ENCODE measurements at regions not wholly inside any gene's neighbourhood (a gene's known extent, or its start where the extent isn't known, plus 50 kb on each side); places are given as distances from the start of the nearest gene placed in this dataset.
A peak's percentile ranks its signal among the peaks of the same experiment; 100 is the strongest.

- peaks cover 0 to 7% of the 10 kb centered on the region in 2 experiments; a peak in 2 of 5 replicates for H3K9me3 Mint-ChIP-seq
- H4K5ac ChIP-seq (ENCODE audit: insufficient read length, low read depth, low read length), result no peak overlapping the region
- H3K4me1 ChIP-seq (ENCODE audit: insufficient read depth, low read length), result no peaks in the 10 kb centered on the region
- H2BK120ac ChIP-seq (ENCODE audit: low read depth, low read length, poor library complexity, severe bottlenecking), result no peak overlapping the region
- no peak overlapping the region for H3K4me2 ChIP-seq (ENCODE audit: insufficient read depth, insufficient read length, low read length)
- no peak overlapping the region for H3T11ph ChIP-seq (ENCODE audit: low read length)
- H3K23ac ChIP-seq (ENCODE audit: insufficient read length, low read depth, low read length), result no peak overlapping the region
- no peak overlapping the region for H4K91ac ChIP-seq (ENCODE audit: insufficient read length, low read depth, low read length)
- no peak overlapping the region for H2AK5ac ChIP-seq (ENCODE audit: insufficient read length, low read length)
- H3K79me1 ChIP-seq (ENCODE audit: insufficient read depth, low read depth, low read length, poor library complexity, severe bottlenecking), result no peaks in the 10 kb centered on the region
- no peak overlapping the region; the same call in 1 of the 2 replicates for H3K14ac ChIP-seq (ENCODE audit: insufficient read depth, low read length)
- H2BK20ac ChIP-seq (ENCODE audit: low read depth, low read length, poor library complexity, severe bottlenecking), result no peak overlapping the region
- DNase-seq, result no peak
- no peak overlapping the region for H2BK5ac ChIP-seq (ENCODE audit: insufficient read length, low read length)
- H4K8ac ChIP-seq (replicated peaks; ENCODE audit: insufficient read length, low read depth, low read length), result no peak overlapping the region
- H3K9ac ChIP-seq (ENCODE audit: extremely low read depth, insufficient read length, low read length), result no peak overlapping the region
- peaks cover 0 to 2% of the 10 kb centered on the region in 2 experiments; a peak in 1 of 4 replicates for H3K4me1 Mint-ChIP-seq
- H4K20me1 ChIP-seq (ENCODE audit: control insufficient read depth, insufficient read depth, insufficient read length), result no peaks in the 10 kb centered on the region
- no peak overlapping the region for H3K18ac ChIP-seq (ENCODE audit: insufficient read length, low read depth, low read length)
- WGBS (ENCODE audit: extremely low coverage, insufficient read length, low lambda C conversion rate), result no CpG with 5 or more reads among the region's 5 CpGs
- no peak overlapping the region for H2BK12ac ChIP-seq (ENCODE audit: insufficient read length, low read depth, low read length)
- H3K27me3 Mint-ChIP-seq (ENCODE audit: low read depth), result peaks cover 3% of the 10 kb centered on the region; the same call in 1 of the 2 replicates
- no peak overlapping the region for H3K27ac ChIP-seq (ENCODE audit: insufficient read length, low read depth, low read length)
- H3K4ac ChIP-seq (ENCODE audit: low read depth, low read length), result no peak overlapping the region
- H3K9me3 ChIP-seq (ENCODE audit: control insufficient read depth, low read depth, low read length), result no peaks in the 10 kb centered on the region
- H3K36me3 Mint-ChIP-seq (ENCODE audit: insufficient read depth in 1 of 3, low read depth in 3 of 3), result 0 out of 7 replicates have a peak, but pooled peaks cover 0 to 5% (median 0%) of the 10 kb centered on the region in 3 experiments
- H2BK15ac ChIP-seq (ENCODE audit: low read depth, low read length), result no peak overlapping the region
- H3K4me3 Mint-ChIP-seq, result no peak overlapping the region
- TF ChIP-seq, protein P1, sequence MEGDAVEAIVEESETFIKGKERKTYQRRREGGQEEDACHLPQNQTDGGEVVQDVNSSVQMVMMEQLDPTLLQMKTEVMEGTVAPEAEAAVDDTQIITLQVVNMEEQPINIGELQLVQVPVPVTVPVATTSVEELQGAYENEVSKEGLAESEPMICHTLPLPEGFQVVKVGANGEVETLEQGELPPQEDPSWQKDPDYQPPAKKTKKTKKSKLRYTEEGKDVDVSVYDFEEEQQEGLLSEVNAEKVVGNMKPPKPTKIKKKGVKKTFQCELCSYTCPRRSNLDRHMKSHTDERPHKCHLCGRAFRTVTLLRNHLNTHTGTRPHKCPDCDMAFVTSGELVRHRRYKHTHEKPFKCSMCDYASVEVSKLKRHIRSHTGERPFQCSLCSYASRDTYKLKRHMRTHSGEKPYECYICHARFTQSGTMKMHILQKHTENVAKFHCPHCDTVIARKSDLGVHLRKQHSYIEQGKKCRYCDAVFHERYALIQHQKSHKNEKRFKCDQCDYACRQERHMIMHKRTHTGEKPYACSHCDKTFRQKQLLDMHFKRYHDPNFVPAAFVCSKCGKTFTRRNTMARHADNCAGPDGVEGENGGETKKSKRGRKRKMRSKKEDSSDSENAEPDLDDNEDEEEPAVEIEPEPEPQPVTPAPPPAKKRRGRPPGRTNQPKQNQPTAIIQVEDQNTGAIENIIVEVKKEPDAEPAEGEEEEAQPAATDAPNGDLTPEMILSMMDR (conservative IDR thresholded peaks at IDR 0.05), result no peak
- H3K56ac ChIP-seq (ENCODE audit: insufficient read length, low read depth, low read length), result no peak overlapping the region
- H2AFZ ChIP-seq (ENCODE audit: low read length), result no peak overlapping the region
- no peaks in the 10 kb centered on the region for H3K79me2 ChIP-seq (ENCODE audit: insufficient read depth, low read length)
- H3K27ac Mint-ChIP-seq, result peak overlapping the region in 1 of 3 experiments; percentile 70; a peak in 1 of 7 replicates
- no peaks in the 10 kb centered on the region for H3K27me3 ChIP-seq (ENCODE audit: insufficient read depth, low read length)
- no peaks in the 10 kb centered on the region for H3K23me2 ChIP-seq (ENCODE audit: insufficient read length, low read depth, low read length, poor library complexity, severe bottlenecking)
Observed at GRCh38 chr2:8452296-8452695, 229.6 kb upstream of the ID2 start.

Measured in H9 (cell line).